OCI-LY3 (cell line): ENCODE measurements at regions not wholly inside any gene's neighbourhood (a gene's known extent, or its start where the extent isn't known, plus 50 kb on each side); places are given as distances from the start of the nearest gene placed in this dataset.

Experiments
- EZH2phosphoT487 ChIP-seq: fragments of 200-600 bp; shearing (Covaris generic); IDR thresholded peaks from 2 replicates; pipeline ENCODE4 v1.6.1; 2018; ENCODE audit warnings: antibody characterized with exemption, mixed run types, low read depth
- TF ChIP-seq, protein P1 (sequence below): fragments of 200-600, 300-600 bp; sonication (generic); IDR thresholded peaks from 2 replicates; pipeline ENCODE4 v1.5.1; 2014; ENCODE audit warnings: antibody characterized with exemption, low read length, low read depth

DNA sequence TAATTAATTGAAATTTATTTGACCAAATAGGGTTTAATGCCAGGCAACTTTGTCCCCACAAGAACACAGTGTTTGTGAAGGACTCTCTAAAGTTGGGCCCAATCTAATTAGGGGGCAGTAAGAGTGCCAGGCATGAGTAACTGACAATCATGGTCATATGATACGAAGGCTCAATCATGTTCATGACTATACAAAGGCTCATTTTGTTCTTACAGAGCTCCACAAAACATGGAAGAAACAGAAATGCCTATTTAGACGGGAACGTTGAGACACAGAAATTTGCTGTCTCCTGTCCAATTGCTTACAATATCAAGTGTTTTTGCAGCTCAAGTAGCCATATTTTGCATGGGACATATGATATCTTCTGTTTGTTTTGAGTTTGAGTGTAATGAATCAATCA is 391.1 kb downstream of the SI start:
- TF ChIP-seq, protein P1, sequence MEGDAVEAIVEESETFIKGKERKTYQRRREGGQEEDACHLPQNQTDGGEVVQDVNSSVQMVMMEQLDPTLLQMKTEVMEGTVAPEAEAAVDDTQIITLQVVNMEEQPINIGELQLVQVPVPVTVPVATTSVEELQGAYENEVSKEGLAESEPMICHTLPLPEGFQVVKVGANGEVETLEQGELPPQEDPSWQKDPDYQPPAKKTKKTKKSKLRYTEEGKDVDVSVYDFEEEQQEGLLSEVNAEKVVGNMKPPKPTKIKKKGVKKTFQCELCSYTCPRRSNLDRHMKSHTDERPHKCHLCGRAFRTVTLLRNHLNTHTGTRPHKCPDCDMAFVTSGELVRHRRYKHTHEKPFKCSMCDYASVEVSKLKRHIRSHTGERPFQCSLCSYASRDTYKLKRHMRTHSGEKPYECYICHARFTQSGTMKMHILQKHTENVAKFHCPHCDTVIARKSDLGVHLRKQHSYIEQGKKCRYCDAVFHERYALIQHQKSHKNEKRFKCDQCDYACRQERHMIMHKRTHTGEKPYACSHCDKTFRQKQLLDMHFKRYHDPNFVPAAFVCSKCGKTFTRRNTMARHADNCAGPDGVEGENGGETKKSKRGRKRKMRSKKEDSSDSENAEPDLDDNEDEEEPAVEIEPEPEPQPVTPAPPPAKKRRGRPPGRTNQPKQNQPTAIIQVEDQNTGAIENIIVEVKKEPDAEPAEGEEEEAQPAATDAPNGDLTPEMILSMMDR: no peak
- TF ChIP-seq EZH2phosphoT487: no peak
